Suppressor macrophage treated with lipopolysaccharide for 4 hours (primary cell): ENCODE measurements at regions not wholly inside any gene's neighbourhood (a gene's known extent, or its start where the extent isn't known, plus 50 kb on each side); places are given as distances from the start of the nearest gene placed in this dataset.
"Not testable (repeated sequence)": the region's sequence is repeated elsewhere in the genome, so short reads cannot be mapped to it uniquely, and the experiment has no call there.

Experiments
- DNase-seq: peaks from one replicate; pipeline ENCODE4 v3.0.0-alpha.2; 2020

GRCh38 chr4:134567461-134567860, 365.9 kb upstream of the PABPC4L start:
- DNase-seq, result no peak

DNA sequence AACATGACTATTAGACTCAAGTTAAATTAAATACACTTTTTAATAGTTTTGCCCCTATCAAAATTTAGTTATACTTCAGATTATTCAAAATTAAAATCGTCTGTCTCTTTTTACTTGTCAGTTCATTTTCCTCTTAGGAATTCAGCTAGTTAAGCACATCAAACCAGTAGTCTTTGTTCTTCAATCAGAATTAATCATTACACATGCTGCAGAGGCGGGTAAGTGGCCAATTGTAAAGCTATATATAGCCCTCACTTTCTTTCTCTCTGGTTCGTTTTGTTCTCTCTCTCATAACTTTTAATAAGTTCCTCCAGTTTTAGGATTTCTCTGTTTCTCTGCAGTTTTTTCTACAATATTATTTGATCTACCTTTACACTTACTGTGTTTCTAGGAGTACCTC, 359.1 kb upstream of the PABPC4L start:
- DNase-seq, result no peak

DNA sequence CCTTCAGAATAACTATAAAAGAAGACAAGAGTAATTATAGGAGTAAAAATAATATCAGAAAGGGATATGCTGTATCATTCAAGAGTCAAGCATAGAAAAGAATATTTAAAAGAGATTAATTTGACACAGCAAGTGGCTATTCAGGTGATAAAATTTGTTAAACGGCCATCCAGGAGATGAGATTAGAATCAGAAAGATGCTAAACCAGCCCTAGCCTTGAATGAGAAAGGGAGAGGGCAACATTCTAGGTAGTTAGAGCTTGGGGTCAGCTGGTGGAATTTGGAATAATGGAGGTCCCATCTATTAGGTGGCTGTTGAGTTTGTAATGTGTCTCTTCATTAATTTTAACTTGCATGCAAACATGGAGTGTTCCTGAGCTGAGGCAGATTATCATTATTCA, 350.5 kb upstream of the PABPC4L start:
- DNase-seq, result no peak

GRCh38 chr4:134551348-134551747, 349.8 kb upstream of the PABPC4L start:
- no peak for DNase-seq

DNA sequence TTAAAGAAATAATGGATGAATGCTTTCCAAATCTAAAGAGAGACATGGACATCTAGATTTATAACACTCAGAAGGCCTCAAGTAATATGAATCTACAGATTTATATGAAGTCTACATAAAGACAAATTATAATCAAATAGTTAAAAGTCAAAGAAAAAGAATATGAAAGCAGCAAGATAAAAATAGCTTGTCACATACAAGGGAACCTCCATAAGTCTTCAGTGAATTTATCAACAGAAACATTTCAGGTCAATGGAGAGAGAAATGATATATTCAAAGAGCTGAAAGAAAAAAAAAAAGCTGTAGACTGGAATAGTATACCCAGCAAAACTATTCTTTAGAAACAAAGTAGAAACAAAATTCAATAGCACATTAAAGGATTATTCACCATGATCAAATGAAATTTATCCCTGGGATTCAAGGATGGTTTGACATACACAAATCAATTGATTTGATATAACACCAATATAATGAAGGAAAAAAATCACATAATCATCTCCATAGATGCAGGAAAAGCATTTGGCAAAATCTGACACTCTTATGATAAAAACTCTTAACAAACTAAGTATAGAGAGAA, 346.6 kb upstream of the PABPC4L start:
- DNase-seq, result no peak

- DNase-seq, result no peak
These were observed 344.7 kb upstream of the PABPC4L start for GRCh38 chr4:134546279-134546678.

DNA sequence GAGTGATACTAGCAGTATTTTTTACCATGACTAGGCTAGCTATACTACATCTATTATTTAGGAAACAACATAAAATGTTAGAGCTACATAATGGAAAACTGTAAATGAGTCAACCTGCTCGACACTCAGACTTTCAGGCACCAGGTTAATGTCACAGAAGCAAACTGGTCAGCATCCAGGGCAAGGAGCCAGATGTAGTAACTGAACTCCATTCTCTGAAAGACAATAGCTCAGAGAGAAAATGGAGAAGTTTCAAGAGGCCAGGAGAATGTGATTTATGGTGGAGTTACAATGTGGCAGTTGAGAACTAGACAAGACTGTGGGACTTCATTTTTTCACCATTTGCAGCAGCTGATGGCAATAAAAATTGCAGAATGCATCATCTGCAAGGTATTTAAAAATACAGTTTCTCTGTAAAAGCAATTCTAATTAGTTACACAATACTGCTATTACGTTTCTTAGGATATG, 342.7 kb upstream of the PABPC4L start:
- no peak for DNase-seq

DNA sequence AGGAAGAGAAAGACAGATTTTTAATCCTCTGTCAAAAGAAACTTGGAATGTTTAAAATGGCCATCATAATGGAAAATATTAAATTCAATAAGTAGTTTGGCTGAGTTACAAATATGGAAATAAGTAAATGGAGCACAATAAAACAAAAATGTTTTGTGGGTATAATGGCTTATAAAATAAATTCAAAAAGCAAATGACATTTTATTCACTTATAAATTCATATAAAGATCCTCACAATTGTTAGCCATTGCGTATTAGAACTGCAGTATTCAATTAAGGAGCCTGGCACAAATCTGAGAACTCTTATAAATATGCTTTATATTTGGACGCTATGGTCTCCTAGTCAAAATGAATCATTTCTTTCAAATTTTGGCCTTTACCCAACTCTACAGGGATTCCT, 339.0 kb upstream of the PABPC4L start:
- DNase-seq, result no peak

DNA sequence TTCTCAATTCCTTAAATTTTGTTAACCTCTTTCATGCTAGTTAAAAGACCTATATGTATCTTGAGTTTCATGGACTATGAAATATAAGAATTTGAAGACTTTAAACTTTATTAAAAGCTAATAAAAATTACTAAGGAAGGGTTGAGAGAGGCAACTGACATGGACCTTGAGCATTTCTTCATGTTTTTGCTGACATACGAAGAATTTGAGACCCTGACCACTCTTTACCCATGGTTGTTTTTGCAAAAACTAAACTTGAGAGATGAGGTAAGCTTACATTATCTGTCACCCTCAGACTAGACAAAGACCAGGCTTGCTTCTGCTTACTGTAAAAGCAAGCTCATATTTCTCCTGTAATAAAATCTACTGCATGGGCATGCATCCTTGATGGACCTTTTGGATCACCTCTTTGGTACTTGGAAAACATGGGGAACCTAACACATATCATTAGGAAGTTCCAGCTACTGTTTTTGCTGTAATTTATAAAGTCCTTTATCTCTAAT, 338.2 kb upstream of the PABPC4L start:
- no peak for DNase-seq

- DNase-seq, result no peak
These were observed 336.1 kb upstream of the PABPC4L start for GRCh38 chr4:134537701-134538100.

DNA sequence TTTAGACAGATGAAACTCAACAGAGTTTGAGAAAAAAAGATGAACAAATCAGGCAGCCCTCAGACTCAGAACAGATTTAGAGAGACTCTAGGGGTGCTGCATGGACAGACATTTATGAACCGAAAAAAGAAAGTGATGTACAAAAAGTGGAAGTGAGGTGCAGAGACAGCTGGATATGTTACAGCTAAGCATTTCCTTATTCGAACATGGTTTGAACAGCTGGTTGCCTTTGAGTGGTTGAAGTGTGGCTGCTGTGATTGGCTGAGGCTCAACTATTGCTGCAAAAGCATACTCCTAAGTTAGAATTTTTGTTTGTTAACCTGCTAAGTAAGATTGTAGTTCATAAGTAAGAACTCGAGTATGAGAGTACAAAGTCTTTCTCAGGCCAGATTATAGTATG, 331.5 kb upstream of the PABPC4L start:
- DNase-seq, result no peak

DNA sequence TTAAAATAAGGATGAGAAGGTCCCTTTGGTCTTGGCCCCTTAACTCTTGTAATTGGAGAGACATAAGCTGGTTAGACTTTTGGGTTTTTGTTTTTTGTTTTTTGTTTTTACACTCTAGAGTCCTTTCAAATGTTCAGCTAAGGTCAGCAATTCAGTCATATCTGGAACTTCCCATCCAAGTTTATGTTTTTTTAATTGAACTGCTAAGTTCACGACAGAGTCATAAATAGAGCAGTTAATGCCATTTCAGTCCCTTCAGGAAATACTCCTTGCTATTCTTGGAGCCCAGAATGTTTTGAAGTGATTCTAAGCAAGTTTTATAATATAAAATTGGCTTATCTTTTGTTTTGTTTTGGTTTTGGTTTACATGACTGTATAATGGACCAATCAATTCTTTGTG, 329.4 kb upstream of the PABPC4L start:
- no peak for DNase-seq

DNA sequence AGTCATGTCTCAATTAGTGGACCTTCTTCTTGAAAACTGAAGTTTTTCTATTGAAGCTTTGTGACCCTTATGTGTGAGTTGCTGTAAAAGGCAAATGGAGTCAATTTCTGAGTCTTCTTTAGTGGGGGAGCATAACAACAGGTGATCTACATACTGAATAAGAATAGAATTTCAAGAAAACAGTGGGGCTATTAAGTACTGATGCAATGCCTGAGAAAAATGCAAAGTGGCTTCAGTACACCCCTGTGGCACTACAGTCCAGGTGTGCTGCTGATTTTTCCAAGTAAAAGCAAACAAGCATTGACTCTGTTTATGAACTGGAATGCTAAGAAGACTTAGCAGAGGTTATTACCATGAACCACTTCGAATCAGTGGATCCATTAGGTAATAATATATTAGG, 328.0 kb upstream of the PABPC4L start:
- DNase-seq, result no peak

- no peak for DNase-seq
These were observed 317.1 kb upstream of the PABPC4L start for GRCh38 chr4:134518574-134519217.

DNA sequence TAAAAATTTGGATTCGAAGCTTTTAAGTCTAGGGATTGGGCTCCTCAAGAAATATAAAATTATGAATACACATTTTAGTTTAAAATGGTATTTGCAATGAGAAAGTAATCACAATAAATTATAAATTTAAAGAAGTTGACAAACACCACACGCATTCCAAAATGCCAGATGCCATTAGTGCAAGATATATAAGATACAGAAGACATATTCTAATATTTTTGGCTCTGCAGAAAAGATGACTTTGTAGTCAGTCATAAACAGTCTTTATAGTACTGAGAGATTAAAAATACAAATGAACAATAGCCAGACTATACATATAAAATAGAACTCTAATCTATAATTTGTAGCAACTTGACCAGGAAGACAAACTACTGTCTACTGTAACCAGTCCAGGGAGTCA, 309.0 kb upstream of the PABPC4L start:
- no peak for DNase-seq

- DNase-seq, result no peak
These were observed 303.9 kb upstream of the PABPC4L start for GRCh38 chr4:134505511-134505910.

- DNase-seq, result no peak
These were observed 300.5 kb upstream of the PABPC4L start for GRCh38 chr4:134501973-134502643.

DNA sequence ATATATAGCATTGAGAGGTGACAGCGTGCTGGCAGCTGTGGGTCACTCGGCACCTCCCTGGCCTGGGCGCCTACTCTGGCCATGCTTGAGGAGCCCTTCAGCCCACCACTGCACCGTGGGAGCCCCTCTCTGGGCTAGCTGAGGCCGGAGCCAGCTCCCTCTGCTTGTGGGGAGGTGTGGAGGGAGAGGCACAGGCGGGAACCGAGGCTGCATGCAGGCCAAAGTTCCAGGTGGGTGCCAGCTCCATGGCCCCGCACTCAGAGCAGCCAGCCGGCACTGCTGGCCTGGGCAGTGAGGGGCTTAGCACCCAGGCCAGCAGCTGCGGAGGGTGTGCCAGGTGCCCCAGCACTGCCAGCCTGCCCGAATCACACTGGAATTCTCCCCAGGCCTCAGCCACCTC, 299.9 kb upstream of the PABPC4L start:
- DNase-seq, result not testable (repeated sequence)

GRCh38 chr4:134499074-134499473, 297.5 kb upstream of the PABPC4L start:
- no peak for DNase-seq

GRCh38 chr4:134490863-134491262, 289.3 kb upstream of the PABPC4L start:
- DNase-seq, result no peak

GRCh38 chr4:134483514-134483913, 281.9 kb upstream of the PABPC4L start:
- not testable (repeated sequence) for DNase-seq

DNA sequence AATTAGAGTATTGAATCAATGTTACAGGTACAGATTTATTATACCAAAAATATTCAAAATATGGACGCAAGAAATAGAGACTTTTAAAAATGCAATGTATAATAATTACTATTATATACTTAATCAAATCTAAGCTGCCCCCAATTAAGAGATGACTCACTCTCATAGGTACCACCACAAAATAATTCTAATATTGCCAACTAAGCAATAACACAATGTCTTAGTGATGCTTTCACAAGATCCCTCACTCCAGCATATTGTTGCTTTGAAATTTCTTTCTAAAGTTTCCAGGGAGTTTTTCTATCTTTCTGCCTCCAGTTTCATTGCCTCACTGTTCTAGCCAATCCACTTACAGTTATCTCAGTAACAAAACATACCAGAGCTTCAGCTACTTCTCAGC, 270.0 kb upstream of the PABPC4L start:
- no peak for DNase-seq

- no peak for DNase-seq
These were observed 269.0 kb upstream of the PABPC4L start for GRCh38 chr4:134470544-134470943.

DNA sequence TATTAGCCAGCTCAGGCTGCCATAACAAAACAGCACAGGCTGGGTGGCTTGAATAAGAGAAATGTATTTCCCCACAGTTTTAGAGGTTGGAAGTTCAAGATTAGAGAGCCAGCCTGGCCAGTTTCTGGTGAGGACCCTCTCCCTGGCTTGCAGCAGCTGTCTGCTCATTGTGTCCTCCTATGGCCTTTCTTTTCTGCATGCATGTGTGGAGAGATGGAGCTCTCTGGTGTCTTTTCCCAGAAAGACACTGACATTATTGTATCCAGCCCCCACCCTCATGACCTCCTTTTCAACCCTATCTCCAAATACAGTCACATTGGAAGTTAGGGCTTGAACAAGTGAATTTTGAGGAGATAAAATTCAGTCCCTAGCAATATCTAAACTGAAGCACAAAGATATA, 263.8 kb upstream of the PABPC4L start:
- DNase-seq, result no peak
